GM23248 (cell line): ENCODE measurements at regions not wholly inside any gene's neighbourhood (a gene's known extent, or its start where the extent isn't known, plus 50 kb on each side); places are given as distances from the start of the nearest gene placed in this dataset.

Experiments used
- EZH2 ChIP-seq: fragments of 200-600 bp; sonication (generic); IDR thresholded peaks from 2 replicates; pipeline ENCODE4 v1.6.1; 2018; ENCODE audit warnings: antibody characterized with exemption, mild to moderate bottlenecking; ENCODE audit not compliant: insufficient read depth, poor library complexity, severe bottlenecking
- EZH2phosphoT487 ChIP-seq: fragments of 200-600 bp; sonication (generic); IDR thresholded peaks from 2 replicates; pipeline ENCODE4 v1.6.1; 2018; ENCODE audit warnings: antibody characterized with exemption, moderate library complexity, mild to moderate bottlenecking, low read depth; ENCODE audit not compliant: insufficient read depth

DNA sequence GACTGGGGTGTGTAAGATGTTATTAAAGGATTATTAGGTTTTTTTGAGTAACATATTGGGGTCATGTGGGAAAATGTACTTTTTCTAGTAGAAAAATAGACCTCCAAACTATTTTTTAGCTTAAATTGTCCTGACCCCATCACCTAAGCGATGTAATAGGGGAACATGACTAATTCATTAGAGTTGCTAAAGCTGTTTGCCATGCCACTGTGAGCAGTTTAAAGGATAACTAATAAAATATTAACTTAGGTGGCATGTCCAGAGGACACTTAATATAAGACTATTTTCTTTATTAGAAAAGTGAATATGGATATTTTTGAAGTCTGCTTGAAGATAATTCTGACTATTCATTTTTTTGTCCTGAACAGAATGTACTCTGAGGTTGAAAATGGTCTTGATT, 545.9 kb upstream of the BTBD3 start:
- TF ChIP-seq EZH2phosphoT487, result no peak
- TF ChIP-seq EZH2, result no peak
